GM21515 (cell line): ENCODE measurements at regions not wholly inside any gene's neighbourhood (a gene's known extent, or its start where the extent isn't known, plus 50 kb on each side); places are given as distances from the start of the nearest gene placed in this dataset.

Experiments used
- ATAC-seq: cut with Tn5 transposase; IDR thresholded peaks from one replicate; pipeline ENCODE4 v1.9.1; 2021; ENCODE audit not compliant: unreplicated experiment

DNA sequence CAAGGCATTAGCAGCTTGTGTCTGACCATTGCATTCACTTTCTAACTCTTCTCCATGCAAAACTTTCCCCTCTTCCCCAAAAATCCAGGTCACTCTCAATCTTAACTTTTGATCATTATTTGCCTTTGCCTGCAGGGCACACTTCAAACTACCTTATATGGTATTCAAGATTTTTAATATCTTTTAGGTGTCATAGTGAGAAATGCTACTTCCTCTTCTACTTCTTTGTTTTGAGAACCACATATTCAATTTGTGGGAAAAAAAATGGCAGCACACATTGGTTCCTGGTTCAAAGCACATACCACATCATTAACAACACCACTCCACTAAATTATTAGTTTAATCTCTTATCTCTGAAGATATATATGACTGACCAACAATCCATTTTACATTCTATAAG is 1267.0 kb upstream of the CITED2 start:
- ATAC-seq = peak; percentile 62

DNA sequence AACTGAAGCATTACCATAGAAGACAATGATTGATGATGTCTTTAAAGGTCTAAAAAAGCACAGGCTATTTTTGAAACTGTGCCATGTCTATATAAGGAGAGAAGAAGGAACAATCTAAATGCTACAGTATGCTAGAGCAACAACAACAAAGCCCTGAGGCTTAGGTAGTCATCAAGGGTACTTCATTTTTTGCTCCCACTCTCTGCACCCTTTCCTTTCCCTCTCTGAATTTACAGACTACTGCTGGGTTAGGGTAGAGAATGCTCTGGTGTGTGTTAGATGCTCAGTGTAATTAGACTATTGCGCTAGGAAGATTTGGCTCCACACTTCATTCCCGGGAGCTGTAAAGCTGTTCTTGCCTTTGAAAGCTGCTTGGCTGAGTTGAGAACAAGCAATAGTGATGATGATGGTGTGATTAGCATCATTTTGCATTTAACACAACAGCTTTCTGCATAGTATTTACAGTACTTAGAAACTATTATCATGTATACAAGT is 1262.5 kb upstream of the CITED2 start:
- ATAC-seq = peak; percentile 8

DNA sequence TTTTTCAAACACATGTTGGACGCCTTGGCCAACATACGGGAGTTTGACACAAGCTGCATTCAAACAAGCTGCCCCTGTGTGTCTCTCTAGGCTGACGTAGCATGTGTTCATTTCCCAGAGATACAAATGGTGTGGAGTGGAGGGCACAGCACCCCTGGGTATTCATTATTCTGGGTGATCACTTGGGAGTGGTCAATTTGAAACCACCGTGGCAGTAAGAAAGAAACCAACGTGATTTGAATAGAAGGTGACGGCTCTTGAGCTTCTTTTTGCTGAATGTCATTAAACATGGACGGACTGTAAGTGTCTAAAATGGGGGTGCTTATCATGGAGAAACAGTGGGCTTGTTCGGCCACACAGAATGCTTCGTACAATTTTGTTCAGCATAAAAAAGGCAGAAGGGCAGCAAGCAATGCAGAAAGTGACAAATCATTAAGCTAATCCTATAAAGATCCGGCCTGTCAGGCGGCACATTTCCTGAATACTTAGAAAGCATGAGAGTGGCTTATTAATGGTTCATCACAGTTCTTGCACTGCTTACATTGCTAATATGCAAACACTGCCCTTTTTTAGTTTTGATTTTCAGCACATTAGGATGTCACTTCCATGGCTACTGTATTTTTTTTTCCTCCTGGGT is 1261.9 kb upstream of the CITED2 start:
- peak; percentile 58 for ATAC-seq

DNA sequence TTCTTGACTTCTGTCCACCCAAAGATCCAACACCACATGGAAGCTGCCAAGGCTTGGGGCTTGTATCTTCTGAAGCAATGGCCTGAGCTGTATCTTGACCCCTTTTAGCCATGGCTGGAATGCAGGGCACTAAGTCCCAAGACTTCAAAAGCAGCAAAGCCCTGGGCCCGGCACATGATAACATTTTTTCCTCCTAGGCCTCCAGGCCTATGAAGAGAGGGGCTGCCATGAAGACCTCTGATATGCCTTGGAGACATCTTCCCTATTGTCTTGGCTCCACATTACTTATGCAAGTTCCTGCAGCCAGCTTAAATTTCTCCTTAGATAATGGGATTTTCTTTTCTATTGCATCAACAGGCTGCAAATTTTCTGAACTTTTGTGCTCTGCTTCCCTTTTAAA is 1252.6 kb upstream of the CITED2 start:
- ATAC-seq = no peak

DNA sequence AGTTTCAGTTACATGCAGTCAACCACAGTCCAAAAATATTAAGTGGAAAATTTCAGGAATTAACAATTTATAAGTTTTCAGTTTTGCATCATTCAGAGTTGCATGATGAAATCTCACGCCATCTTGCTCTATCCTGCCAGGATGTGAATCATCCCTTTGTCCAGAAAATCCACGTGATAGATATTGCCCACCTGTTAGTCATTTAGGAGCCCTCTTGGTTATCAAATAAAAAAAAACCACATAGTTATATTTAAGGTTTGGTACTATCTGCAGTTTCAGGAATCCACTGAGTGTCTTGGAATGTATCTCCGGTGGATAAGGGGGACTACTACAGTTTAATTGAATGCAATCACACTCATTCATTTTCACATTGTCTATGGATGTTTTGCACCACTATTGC is 1249.0 kb upstream of the CITED2 start:
- ATAC-seq = no peak

DNA sequence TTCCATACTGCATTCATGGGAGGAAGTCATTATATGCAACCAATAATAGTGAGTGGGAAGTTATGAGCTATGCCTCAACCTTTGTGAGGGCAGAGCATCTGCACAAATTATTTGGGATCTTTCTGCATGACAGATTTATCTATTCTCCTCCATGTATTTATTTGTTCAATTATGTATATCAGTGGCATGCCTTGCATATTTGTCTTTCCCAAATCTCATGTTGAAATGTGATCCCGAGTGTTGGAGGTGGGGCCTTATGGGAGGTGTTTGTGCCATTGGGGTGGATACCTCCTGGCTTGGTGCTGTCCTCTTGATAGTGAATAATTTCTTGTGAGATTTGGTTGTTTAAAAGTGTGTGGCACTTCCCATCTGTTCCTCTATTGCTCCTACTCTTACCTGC is 1246.0 kb upstream of the CITED2 start:
- no peak for ATAC-seq

DNA sequence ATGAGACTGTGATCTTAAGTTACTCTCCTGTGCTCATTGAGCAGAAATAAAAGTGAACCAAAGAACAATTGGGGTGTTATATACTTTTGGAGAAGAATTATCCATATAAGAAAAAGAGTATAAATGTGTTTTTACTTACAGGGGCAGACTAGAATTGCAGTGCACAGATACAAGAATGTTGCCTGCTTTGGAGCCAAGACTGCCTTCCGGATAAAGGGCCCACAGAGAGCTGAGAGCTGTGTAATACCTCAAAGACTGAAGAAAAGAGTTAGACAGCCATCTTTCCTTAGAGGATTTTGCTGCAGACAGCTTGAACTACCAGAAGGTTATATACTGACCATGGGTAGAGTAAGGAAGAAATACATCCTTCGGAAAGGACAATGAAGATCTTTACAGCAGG is 1235.5 kb upstream of the CITED2 start:
- ATAC-seq = no peak

DNA sequence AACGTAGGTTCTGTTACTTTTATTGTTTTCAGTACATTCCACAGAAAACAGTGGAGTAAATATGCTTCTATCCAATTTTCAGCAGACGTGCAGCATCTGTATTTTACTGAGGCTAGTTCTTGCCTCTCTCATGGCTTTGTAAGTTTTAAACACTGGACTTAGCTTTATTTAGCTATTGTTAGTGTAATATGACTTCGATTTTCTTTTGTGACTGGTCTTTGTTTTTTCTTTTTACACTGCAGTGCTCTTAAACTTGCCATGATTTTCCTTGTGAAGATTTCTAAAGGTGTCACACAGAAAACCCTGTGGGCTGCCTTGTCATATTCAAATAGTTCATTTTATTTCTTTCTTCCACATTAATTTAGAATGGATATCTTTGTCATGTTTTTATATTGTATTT is 1234.9 kb upstream of the CITED2 start:
- ATAC-seq = no peak

DNA sequence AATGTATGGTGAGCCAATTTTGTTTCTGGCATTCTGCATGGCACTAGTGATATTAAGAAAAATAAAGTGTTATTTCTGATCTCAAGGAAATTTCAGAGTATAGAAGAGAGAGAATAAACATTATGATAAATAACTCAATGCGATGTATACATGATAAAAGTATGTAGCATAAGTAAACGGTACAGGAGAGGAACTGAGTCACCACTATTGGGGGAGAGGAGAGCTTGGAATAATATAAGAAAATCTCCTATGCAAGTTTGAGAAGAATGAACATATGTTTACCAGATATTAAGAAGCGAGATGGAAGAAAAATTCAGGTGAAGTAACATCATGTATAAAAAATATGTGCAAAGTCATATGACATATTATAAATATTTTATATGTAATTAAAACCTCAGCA is 1230.3 kb upstream of the CITED2 start:
- no peak for ATAC-seq

DNA sequence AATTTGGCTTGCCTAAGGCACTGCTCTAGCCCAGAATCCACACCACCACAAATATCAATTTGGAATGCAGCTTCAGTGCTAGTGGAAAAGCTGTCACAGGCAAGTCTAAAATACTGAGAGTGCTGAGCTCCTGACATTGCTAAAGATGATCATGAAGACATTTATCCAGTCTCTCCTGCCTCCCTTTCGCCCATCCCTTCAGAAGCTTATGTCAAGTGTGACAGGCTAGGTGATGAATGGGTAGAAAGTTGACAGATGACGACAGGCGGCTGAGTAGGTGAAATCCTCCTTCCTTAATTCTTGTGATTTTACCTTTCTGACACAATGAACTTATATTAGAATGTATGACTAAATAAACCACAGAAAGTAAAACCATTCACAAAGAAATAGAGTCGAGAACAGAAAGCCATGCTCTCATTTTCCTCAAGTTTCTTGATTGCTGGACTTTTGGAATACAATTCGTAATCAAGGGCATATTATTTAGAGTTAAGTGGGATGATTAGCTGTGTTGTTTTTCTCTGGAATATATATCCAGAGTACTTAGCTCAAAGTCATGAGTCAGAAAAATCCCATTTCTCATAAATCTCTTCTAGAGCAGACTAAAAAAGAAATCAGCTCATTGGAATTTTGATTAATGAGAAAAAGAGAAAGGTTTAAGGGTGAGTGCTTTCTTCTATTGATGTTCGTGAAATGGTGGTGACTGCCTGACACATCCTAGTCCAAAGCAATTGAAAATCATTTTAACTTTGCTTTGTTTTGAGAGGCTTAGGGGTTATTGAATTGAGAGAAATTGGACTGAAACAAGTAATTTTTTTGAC is 1228.2 kb upstream of the CITED2 start:
- ATAC-seq = no peak

DNA sequence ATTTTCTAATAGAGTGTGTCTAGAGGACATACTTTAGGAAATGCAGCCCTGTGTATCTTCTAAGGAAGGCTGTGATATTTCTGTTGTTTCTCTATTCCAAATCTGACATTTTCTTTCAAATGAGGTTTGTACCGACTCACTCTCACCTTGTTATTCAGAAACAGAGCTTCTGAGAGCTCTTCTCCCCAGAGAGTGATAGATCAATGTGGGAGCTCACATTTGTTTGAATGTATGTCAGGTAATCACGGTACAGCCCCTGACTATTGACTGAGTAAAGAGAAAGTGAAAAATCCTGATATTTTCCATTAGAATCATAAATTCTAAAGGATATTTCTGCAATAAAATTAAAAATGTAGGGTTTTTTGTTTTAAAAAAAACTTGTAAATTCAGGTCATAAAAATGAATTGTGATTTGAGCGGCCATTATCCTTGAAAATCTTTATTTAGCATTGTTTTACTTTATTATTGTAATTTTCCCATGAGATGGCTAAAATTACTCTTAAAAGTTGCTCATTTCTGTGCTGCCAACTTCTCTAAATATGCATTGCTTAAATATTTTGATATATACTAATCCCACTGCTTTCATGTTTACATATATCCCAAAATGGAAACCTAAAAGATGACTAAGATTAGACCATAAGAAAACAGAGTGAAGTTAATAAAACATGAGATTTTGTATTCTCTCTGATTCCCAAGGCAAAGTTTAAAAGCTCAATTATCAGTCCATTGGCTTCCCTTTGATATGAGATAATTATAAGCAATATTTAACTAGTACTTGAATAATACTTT is 1226.8 kb upstream of the CITED2 start:
- no peak for ATAC-seq

DNA sequence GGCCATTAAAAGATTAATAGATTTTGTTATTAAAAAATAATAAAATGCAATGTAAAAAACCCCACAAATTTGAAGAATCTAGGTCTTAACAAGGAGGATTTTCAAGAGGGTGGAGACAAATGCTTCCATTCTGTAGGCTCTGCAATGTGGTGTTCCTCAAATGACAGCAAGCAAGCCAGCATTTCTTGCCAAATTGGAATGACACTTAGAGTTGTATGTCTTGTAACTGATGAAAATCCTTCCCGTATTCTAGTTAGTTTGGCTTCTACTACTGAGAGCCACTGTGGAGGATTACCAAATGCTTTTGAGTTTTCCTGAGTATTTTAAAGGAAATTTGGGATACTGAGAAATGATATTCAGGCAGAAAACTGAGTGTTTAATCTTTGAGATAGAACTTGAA is 1225.5 kb upstream of the CITED2 start:
- ATAC-seq = no peak

DNA sequence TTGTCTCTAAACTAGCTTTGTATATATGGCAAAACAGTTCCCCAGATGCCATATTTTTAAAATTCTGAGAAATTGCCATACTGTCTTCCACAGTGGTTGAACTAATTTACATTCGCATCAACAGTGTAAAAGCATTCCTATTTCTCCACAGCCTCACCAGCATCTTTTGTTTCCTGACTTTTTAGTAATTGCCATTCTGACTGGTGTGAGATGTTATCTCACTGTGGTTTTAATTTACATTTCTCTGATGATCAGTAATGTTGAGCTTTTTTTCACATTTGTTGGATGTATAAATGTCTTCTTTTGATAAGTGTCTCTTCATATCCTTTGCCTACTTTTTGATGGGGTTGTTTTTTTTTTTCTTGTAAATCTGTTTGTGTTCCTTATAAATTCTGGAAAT is 1222.7 kb upstream of the CITED2 start:
- no peak for ATAC-seq

DNA sequence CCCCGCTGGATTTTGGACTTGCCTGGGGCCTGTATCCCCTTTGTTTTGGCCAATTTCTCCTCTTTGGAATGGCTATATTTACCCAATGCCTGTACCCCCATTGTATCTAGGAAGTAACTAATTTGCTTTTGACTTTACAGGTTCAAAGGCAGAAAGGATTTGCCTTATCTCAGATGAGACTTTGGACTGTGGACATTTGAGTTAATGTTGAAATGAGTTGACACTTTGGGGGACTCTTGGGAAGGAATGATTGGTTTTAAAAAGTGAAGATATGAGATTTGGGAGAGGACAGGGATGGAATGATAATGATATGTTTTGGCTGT is 1220.3 kb upstream of the CITED2 start:
- ATAC-seq = no peak

DNA sequence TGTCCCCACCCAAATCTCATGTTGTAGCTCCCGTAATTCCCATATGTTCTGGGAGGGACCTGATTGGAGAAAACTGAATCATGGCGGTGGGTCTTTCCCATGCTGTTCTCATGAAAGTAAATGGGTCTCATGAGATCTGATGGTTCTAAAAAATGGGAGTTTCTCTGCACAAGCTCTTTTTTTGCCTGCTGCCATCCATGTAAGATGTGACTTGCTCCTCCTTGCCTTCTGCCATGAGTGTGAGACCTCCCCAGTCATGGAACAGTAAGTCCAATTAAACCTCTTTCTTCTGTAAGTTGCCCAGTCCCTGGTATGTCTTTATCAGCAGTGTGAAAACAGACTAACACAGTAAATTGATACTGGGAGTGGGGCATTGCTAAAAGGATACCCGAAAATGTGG is 1218.4 kb upstream of the CITED2 start:
- ATAC-seq = no peak

DNA sequence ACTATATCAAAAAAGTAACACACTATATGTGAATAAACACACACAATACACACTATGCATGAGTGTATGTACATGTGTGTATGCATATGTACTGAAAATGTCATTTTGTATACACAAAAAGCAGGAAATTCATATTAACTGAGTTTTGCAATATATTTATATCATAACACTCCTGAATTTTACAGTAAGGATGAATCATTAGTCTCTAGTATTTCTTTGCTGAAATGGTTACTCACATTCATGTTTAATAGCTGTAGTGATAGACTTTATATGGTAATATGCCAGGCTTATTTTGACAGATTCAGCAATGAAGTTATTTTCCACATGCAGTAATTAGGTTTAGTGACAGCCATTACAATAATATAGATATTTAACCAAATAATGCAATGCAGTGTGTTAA is 1216.2 kb upstream of the CITED2 start:
- ATAC-seq = no peak

DNA sequence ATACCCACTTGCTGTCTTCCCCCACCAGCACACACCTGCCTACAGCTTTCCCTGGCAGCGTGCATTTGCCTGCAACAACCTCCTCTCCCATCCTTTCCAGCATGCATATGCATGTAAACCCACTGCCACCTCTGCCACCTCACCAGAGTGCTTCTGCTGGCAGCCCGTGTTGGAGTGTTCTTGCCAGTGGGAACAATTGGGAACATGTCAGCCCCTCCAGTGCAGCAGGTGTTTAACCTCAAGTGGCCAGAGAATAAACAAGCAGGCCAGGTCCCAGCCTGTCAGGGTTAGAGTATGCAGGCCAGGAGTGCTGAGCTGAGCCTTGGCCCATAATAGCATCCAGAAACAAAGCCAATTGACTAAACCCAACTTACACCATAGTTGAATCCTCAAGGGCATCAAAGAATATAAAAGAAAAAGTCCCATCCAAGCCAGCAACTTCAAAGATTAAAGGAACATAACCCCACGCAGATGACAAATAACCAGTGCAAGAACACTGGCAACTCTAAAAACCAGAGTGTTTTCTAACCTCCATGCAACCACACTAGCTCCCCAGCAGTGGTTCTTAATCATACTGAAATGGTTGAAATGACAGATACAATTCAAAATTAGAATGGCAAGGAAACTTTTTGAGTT is 1212.1 kb upstream of the CITED2 start:
- peak; percentile 83 for ATAC-seq

DNA sequence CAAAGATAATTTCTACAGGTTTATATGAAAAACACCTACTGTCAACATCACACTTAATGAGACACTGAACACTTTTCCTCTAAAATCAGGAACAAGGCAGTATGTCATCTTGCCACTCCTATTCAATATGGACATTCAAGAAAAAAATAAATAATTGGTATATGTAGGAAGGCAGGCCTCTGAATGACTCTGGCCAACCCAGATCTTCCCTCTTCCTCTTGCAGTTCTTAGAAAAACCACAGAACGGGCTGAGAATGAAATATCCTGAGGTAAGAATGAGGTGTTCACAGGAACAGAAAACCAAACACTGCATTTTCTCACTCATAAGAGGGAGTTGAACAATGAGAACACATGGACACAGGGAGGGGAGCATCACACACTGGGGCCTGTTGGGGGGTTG is 1207.2 kb upstream of the CITED2 start:
- ATAC-seq = no peak

DNA sequence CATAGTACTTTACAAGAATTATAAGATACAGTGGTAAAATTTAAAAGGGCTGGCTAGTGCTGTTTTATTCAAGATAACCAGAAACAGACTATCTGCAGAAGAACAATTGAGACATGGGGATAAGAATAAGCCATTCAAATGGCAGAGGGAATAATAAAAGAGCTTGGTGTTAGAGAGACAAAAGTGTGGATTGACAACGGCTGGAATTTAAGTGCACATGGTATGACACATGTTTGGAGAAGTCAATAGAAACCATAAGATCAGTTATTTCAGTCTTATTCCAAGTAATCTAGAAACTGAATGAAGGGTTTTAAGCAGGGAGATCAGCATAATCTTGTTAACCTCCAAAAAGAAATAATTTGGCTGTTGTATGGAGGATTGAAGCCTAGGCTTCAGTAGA is 1205.5 kb upstream of the CITED2 start:
- no peak for ATAC-seq

DNA sequence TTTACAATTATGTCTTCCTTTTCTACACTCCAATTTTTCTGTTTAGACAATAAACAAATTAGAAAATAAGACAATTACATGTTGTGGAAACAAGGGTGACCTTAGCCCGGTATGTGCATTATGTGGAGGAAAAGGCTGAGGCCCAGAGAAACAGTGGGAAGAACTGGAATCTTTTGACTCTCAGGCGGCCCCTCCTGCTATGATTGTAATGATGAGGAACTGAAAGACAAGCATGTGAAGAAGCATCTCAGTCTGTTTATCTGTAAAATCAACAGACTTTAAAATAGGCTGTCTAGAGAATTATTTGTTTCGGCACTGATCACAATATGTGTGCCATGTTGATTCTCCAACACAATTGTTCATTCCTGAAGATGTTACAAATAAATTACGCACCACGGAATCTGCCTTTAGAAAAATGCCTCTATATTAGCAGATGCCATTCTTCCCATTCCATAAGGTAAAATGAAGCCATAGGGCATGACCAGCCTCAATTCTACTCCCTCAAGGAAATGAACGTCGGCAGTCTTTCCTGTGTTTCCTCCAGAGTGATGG is 1201.6 kb upstream of the CITED2 start:
- no peak for ATAC-seq

DNA sequence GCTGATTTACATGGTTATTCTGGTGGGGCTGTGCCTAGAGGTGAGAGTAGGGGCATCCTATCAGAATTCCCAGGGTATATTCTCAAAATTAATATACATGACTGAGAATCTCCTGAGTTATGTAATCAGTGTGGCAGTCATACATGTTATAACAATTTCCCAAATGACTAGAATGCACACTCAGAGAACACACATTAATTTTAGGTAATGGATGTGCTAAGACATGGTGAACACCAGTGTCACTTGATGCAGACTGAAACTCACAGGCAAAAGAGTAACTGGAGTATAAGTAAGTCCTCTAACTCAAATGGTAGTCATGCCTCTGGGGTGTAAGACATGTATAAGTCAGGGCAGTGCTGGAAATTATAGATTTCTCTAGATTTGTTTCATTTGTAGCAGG is 1198.4 kb upstream of the CITED2 start:
- ATAC-seq = no peak
